Natural killer cell (primary cell): ENCODE measurements at regions not wholly inside any gene's neighbourhood (a gene's known extent, or its start where the extent isn't known, plus 50 kb on each side); places are given as distances from the start of the nearest gene placed in this dataset.
"Not testable (repeated sequence)": the region's sequence is repeated elsewhere in the genome, so short reads cannot be mapped to it uniquely, and the experiment has no call there.

Experiments used
- ATAC-seq, 3 donors: fragments of 150-1000 bp in 2 of 3; fragments of 200-7000 bp in 1 of 3; cut with Tn5 transposase; 1 replicate in 1 of 3; 2 replicates in 2 of 3; pipeline ENCODE4 v1.10.0; 2021; ENCODE audit warnings: mild to moderate bottlenecking in 2 of 3, moderate library complexity in 2 of 3
- DNase-seq, 2 donors: peaks; one replicate each; pipeline versions ENCODE4 v3.0.0 to v3.0.0-alpha.2; 2013 to 2021; ENCODE audit warnings: mixed read lengths in 1 of 2
- H3K27ac ChIP-seq: one replicate; pipeline ENCODE4 v1.5.1; 2013; ENCODE audit warnings: mild to moderate bottlenecking, low read length
- H3K27me3 ChIP-seq: one replicate; pipeline ENCODE4 v1.6.1; 2013; ENCODE audit warnings: low read length; ENCODE audit not compliant: control insufficient read depth, insufficient read depth
- H3K36me3 ChIP-seq: one replicate; pipeline ENCODE4 v1.6.1; 2013; ENCODE audit warnings: low read length; ENCODE audit not compliant: control insufficient read depth, insufficient read depth
- H3K4me1 ChIP-seq: one replicate; pipeline ENCODE4 v1.6.1; 2013; ENCODE audit warnings: low read length; ENCODE audit not compliant: control insufficient read depth, insufficient read depth
- H3K4me3 ChIP-seq: one replicate; pipeline ENCODE4 v1.5.1; 2013; ENCODE audit warnings: low read length
- H3K9me3 ChIP-seq: one replicate; pipeline ENCODE4 v1.6.1; 2013; ENCODE audit warnings: low read length; ENCODE audit not compliant: control insufficient read depth, insufficient read depth
- H3K27ac Mint-ChIP-seq, 2 donors: one replicate each; pipeline ENCODE4 v1.8.0; 2022; ENCODE audit warnings: mild to moderate bottlenecking in 2 of 2, mixed read lengths in 2 of 2, moderate library complexity in 1 of 2
- H3K27me3 Mint-ChIP-seq, 2 donors: one replicate each; pipeline ENCODE4 v1.8.0; 2022; ENCODE audit warnings: low read depth in 2 of 2, mixed read lengths in 2 of 2
- H3K36me3 Mint-ChIP-seq: one replicate; pipeline ENCODE4 v1.8.0; 2022; ENCODE audit warnings: mixed read lengths
- H3K4me1 Mint-ChIP-seq, 2 donors: one replicate each; pipeline ENCODE4 v1.8.0; 2022; ENCODE audit warnings: mixed read lengths in 2 of 2
- H3K4me3 Mint-ChIP-seq: one replicate; pipeline ENCODE4 v1.8.0; 2022; ENCODE audit warnings: mild to moderate bottlenecking, moderate library complexity, mixed read lengths
- H3K9me3 Mint-ChIP-seq, 2 donors: one replicate each; pipeline ENCODE4 v1.8.0; 2022; ENCODE audit warnings: mixed read lengths in 2 of 2
- WGBS: methylation state at CpG from one replicate; pipeline ENCODE4 v1.1.7; 2013; ENCODE audit warnings: missing lambda C conversion rate; ENCODE audit not compliant: insufficient coverage; 5-methylcytosine and 5-hydroxymethylcytosine counted together
- intact Hi-C: fragments of 100-400 bp; cut with micrococcal nuclease; formaldehyde crosslinking; loops from one replicate; pipeline ENCODE4 v1.14.2; 2022

DNA sequence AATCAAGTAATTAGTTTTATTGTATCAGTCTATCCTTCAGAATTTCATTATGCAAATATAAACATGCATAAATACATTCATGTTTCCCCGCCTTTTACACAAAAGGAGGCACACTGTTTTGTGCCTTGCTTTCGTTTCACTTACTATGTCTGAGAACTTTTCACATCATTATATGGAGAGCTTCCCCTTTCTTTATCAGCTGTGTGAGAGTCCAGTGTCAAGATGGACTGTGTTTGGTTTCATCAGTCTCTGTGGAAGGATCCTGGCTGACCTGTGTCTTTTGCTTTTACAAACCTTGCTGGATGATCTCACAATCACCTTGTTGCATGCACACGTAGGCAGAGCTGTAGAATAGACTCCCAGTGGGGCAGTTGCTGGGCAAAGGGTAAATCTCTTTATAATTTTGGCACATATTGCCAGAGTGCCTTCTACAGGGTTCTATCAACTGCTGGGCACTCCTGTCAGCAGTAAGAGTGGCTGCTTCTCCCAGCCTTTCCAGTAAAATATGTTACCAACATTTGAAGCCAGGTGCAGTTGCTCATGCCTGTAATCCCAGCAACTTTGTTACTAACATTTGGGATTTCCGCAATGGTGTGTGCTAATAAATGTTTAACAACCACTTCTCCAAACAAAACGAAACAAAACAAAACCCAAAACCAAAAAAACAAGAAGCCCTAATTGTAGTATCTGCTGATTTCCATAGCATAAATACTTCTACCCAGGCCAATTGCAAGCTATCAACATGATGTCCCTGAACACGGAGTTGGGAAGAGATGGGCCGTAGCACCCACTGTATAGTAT lies 270.0 kb upstream of the PLGLB1 start:
- intact Hi-C loops, H3K36me3 Mint-ChIP-seq, H3K27me3 ChIP-seq, H3K9me3 Mint-ChIP-seq, H3K4me1 ChIP-seq, H3K4me3 Mint-ChIP-seq, H3K27ac ChIP-seq, H3K27ac Mint-ChIP-seq, H3K27me3 Mint-ChIP-seq, H3K4me3 ChIP-seq, DNase-seq, H3K36me3 ChIP-seq, ATAC-seq, H3K9me3 ChIP-seq: not testable (repeated sequence)
- peaks cover 0 to 11% of the 10 kb centered on the region in 2 donors for H3K4me1 Mint-ChIP-seq
- 100% methylated on average over 1 of the region's 7 CpGs for WGBS

DNA sequence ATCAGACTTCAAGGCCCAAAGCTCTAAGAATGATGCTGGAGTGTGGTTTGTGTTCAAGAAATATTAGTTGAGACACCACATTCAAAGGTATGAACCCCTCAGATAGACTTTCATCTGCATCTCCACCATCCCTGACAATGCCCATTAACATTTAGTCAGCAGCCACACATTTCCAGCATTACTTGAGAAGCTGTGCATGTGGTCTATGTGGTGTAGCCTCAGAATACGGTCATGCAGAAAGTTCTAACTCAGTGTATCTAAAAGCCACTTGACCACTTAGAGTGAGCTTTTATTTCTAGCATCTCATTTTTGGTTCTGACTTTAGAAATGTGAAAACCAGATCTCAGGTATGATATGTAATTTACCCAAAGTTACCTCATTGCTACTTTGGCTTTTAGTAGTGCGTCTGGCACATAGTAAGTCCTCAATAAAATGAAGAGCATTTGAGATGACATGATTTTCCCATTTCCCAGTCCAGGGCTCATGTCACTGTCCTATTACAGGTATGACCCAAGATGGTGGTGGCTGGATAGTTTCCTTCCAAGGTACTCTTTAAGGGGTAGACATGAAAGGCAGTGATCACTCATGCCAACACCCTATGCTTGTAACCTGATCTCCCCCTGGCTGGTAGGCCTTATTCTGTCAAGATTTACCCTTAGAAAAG lies 272.4 kb upstream of the PLGLB1 start:
- H3K36me3 Mint-ChIP-seq, H3K9me3 ChIP-seq, ATAC-seq, H3K36me3 ChIP-seq, H3K27ac ChIP-seq, H3K4me3 Mint-ChIP-seq, H3K4me3 ChIP-seq, intact Hi-C loops, H3K9me3 Mint-ChIP-seq, H3K27me3 ChIP-seq, DNase-seq, H3K27me3 Mint-ChIP-seq, H3K4me1 ChIP-seq, H3K27ac Mint-ChIP-seq: not testable (repeated sequence)
- WGBS = 80% methylated on average over 1 of the region's 2 CpGs
- H3K4me1 Mint-ChIP-seq = peaks cover 0 to 11% of the 10 kb centered on the region in 2 donors

DNA sequence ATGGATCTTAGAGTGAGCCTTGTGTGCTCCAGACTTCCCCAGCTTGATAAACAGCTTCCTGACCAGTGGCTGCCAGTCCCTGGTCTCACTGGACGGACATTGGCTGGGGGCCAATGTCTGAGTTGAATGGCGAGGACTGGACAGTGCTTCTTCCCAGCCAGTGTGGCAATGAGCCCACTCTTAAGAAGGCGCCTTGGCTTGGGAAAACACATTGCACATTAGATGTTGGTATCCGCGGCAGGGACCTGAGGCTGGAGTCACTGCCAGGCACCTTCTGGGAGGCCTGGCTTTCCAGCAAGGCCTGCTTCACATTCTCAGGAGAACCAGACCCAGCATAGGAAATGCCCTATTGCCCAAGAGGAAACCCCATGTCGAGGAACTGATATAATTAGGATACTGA lies 273.5 kb upstream of the PLGLB1 start:
- H3K9me3 ChIP-seq = not testable (repeated sequence)

DNA sequence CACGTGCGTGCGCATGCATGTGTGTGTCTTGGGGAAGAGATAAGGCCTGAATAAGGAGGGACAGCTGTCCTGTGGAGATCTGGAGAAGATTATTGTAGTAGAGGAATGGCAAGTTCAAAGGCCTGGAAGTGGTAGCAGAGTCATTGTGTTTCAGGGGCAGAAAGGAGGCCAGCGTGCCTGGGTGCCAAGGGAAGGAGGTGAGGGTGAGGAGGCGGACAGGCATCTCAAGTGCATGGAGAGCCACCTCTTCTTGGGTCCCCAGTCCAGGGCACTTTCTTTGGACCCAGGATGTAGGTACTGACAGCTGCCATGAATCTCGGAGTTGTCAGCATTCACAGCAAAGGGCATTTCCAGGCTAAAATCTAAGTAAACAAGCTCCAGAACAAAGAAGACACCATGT lies 279.7 kb upstream of the PLGLB1 start:
- H3K36me3 Mint-ChIP-seq, H3K27ac ChIP-seq, intact Hi-C loops, H3K4me1 ChIP-seq, DNase-seq, H3K4me3 Mint-ChIP-seq, H3K27me3 ChIP-seq, H3K9me3 ChIP-seq, H3K4me1 Mint-ChIP-seq, ATAC-seq, H3K27me3 Mint-ChIP-seq, H3K27ac Mint-ChIP-seq, H3K9me3 Mint-ChIP-seq, H3K36me3 ChIP-seq, H3K4me3 ChIP-seq: not testable (repeated sequence)
- 91% methylated on average over 2 of the region's 6 CpGs for WGBS

More for the DNA sequence above, 273.5 kb upstream of the PLGLB1 start:
- H3K27me3 ChIP-seq, DNase-seq, H3K9me3 Mint-ChIP-seq, H3K36me3 ChIP-seq, H3K4me1 ChIP-seq, H3K36me3 Mint-ChIP-seq, H3K27ac Mint-ChIP-seq, H3K4me3 Mint-ChIP-seq, intact Hi-C loops, ATAC-seq, H3K27ac ChIP-seq, H3K27me3 Mint-ChIP-seq, H3K4me3 ChIP-seq: not testable (repeated sequence)
- peaks cover 0 to 11% of the 10 kb centered on the region in 2 donors for H3K4me1 Mint-ChIP-seq
- 55% methylated on average over 4 of the region's 6 CpGs for WGBS

DNA sequence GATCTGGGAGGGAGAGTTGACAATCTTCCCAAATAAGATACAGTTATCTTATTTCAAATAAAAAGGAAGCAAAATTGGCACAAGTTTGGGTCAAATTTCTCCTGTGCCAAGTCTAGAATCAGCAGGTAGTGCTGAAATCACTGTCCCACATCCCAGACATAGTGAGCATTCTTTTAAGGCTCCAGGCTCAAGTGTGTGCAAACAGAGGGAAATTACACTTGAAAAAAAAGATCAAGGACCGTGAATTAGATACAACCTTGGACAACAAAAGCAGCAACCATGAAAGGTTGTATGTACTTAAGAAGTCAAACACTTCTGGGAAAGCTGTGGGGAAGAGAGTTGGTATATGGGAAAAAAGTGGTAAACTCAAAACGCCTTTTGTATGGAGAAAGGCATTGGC lies 280.2 kb upstream of the PLGLB1 start:
- H3K36me3 ChIP-seq, H3K27ac Mint-ChIP-seq, H3K4me1 ChIP-seq, ATAC-seq, H3K4me3 Mint-ChIP-seq, H3K27ac ChIP-seq, intact Hi-C loops, H3K9me3 Mint-ChIP-seq, H3K27me3 Mint-ChIP-seq, H3K4me3 ChIP-seq, H3K9me3 ChIP-seq, DNase-seq, H3K27me3 ChIP-seq, H3K4me1 Mint-ChIP-seq, H3K36me3 Mint-ChIP-seq: not testable (repeated sequence)
- no CpG with 5 or more reads among the region's 2 CpGs for WGBS

DNA sequence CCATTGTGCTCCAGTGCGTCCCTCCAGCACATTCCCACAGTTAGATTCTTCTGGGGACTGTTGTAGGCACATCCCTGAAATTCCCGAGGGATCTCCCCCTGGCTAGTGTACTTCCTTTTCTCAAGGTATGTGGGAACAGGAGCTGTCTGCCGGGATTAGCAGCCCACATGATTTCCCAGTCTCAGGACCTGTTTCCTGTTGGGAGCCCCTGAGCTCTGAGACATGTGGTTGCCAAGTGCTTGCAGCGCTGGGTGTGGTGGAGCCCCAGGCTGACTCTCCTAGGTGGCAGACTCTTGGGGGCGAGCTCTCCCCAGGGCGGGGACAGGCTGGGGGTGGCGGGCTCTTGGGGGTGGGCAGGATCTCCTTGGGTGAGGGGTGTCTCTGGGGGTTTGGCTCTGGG lies 287.0 kb upstream of the PLGLB1 start:
- H3K4me1 ChIP-seq, H3K27me3 ChIP-seq, H3K36me3 Mint-ChIP-seq, DNase-seq, H3K9me3 Mint-ChIP-seq, H3K4me1 Mint-ChIP-seq, intact Hi-C loops, H3K4me3 ChIP-seq, H3K27ac ChIP-seq, H3K27ac Mint-ChIP-seq, ATAC-seq, H3K27me3 Mint-ChIP-seq, H3K36me3 ChIP-seq, H3K4me3 Mint-ChIP-seq, H3K9me3 ChIP-seq: not testable (repeated sequence)
- 100% methylated on average over 1 of the region's 7 CpGs for WGBS

DNA sequence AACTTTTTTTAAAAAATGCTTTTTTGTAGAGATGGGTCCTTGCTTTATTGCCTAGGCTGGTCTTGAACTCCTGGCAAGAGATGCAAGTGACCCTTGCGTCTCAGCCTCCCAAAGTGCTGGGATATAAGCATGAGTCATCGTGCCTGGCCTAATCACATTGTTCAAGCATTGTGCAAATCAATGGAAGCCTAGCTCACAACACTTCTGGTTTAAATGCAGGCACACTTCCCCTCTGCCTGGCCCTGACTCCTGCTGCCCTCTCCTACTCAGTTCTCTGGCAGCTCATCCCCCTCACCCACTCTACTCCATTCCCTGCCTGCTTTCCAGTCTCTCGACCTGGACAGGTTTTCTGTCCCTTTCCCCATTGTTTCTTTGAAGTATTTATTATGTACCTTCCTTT lies 288.1 kb upstream of the PLGLB1 start:
- 65% methylated on average over 2 of the region's 3 CpGs for WGBS
- H3K4me1 Mint-ChIP-seq, H3K27me3 ChIP-seq, ATAC-seq, H3K27ac ChIP-seq, H3K4me1 ChIP-seq, H3K9me3 Mint-ChIP-seq, DNase-seq, H3K27me3 Mint-ChIP-seq, H3K36me3 Mint-ChIP-seq, H3K4me3 Mint-ChIP-seq, H3K4me3 ChIP-seq, H3K36me3 ChIP-seq, H3K27ac Mint-ChIP-seq, H3K9me3 ChIP-seq, intact Hi-C loops: not testable (repeated sequence)

DNA sequence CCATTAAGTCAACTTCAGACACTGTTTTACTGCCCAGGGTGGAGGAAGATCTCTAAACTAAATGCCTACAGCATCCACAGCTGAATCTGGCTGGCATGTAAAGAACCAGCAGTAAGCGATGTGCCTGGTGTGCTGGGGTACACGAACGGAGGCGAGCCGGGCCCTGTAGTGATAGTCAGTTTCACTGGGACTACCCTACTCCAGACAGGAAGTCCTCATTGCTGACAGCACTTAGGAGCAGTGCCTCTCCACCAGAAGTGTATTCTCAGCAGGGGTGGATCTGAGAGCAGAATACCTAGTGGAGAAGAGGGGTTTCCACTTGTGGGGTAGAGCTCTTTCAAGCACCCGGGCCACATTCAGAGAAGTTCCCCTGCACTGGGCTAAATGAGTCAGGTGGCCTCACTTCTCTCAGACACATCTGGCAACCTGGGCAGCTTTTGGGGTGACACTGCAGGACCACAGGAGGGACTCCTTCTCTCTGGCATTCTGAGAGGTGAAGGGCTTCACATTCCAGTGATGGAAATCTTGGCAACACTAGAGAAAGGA lies 290.3 kb upstream of the PLGLB1 start:
- H3K9me3 ChIP-seq, H3K27ac Mint-ChIP-seq, H3K4me3 ChIP-seq, H3K36me3 Mint-ChIP-seq, H3K27ac ChIP-seq, ATAC-seq, H3K4me1 Mint-ChIP-seq, H3K36me3 ChIP-seq, H3K27me3 Mint-ChIP-seq, H3K9me3 Mint-ChIP-seq, DNase-seq, H3K27me3 ChIP-seq, intact Hi-C loops, H3K4me3 Mint-ChIP-seq, H3K4me1 ChIP-seq: not testable (repeated sequence)
- whole genome bisulfite sequencing = no CpG with 5 or more reads among the region's 6 CpGs
